ENCODE measurements at regions not wholly inside any gene's neighbourhood (a gene's known extent, or its start where the extent isn't known, plus 50 kb on each side); places are given as distances from the start of the nearest gene placed in this dataset.

GRCh38 chr5:129306725-129307124 lies 153.4 kb upstream of the ADAMTS19 start:
- BruUV-seq (replicated peaks) = no TSS peak
- H3F3A ChIP-seq (ENCODE audit: low read length, unreplicated experiment) = no peaks in the 10 kb centered on the region
- no peak overlapping the region for H2AFZ ChIP-seq (ENCODE audit: low read length)
- H3K4me1 ChIP-seq (ENCODE audit: insufficient read depth, low read length) = no peaks in the 10 kb centered on the region
- H3K27me3 ChIP-seq (ENCODE audit: low read length) = no peaks in the 10 kb centered on the region
- no peaks in the 10 kb centered on the region for H4K20me1 ChIP-seq (ENCODE audit: low read length)
- H3K4me3 ChIP-seq (ENCODE audit: low read length) = no peak overlapping the region
- DNase-seq (no peak), ATAC-seq (no peak)
- no peaks in the 10 kb centered on the region for H3K9me3 ChIP-seq (ENCODE audit: low read length)
- H3K79me2 ChIP-seq (ENCODE audit: low read length) = no peaks in the 10 kb centered on the region
- H3K4me2 ChIP-seq (ENCODE audit: low read length) = no peak overlapping the region
- no peaks in the 10 kb centered on the region for H3K9me2 ChIP-seq (replicated peaks; ENCODE audit: low read length)
- intact Hi-C loops (cut with micrococcal nuclease) = no loop called here
- no peak overlapping the region for H3K27ac ChIP-seq (ENCODE audit: low read length)
- POLR2A ChIA-PET (ENCODE audit: unreplicated experiment) = no interaction called here
- CTCF ChIA-PET = no interaction called here
- no peaks in the 10 kb centered on the region for H3K36me3 ChIP-seq (ENCODE audit: low read depth, low read length)
- no peak overlapping the region for H3K9ac ChIP-seq (ENCODE audit: low read length)
- TF ChIP-seq EZH2 (IDR thresholded peaks at IDR 0.05; ENCODE audit: low read length, unreplicated experiment) (no peak), CTCF (conservative IDR thresholded peaks at IDR 0.05; ENCODE audit: low read depth, low read length) (no peak), EZH2phosphoT487 (IDR thresholded peaks at IDR 0.05; ENCODE audit: borderline replicate concordance, low read length) (no peak)

- H3K4me3 ChIP-seq (ENCODE audit: low read length) = no peak overlapping the region
- intact Hi-C loops (cut with micrococcal nuclease) = no loop called here
- no peaks in the 10 kb centered on the region for H4K20me1 ChIP-seq (ENCODE audit: low read length)
- no peaks in the 10 kb centered on the region for H3K9me2 ChIP-seq (replicated peaks; ENCODE audit: low read length)
- H3K79me2 ChIP-seq (ENCODE audit: low read length) = no peaks in the 10 kb centered on the region
- no peak overlapping the region for H3K27ac ChIP-seq (ENCODE audit: low read length)
- no peaks in the 10 kb centered on the region for H3K4me1 ChIP-seq (ENCODE audit: insufficient read depth, low read length)
- TF ChIP-seq EZH2phosphoT487 (IDR thresholded peaks at IDR 0.05; ENCODE audit: borderline replicate concordance, low read length) (no peak), CTCF (conservative IDR thresholded peaks at IDR 0.05; ENCODE audit: low read depth, low read length) (no peak), EZH2 (IDR thresholded peaks at IDR 0.05; ENCODE audit: low read length, unreplicated experiment) (no peak)
- H3F3A ChIP-seq (ENCODE audit: low read length, unreplicated experiment) = no peaks in the 10 kb centered on the region
- ChIA-PET CTCF (no interaction called here), POLR2A (ENCODE audit: unreplicated experiment) (no interaction called here)
- no peak overlapping the region for H3K4me2 ChIP-seq (ENCODE audit: low read length)
- H2AFZ ChIP-seq (ENCODE audit: low read length) = no peak overlapping the region
- no peak for DNase-seq
- H3K9me3 ChIP-seq (ENCODE audit: low read length) = no peaks in the 10 kb centered on the region
- BruUV-seq (replicated peaks) = no TSS peak
- ATAC-seq = no peak
- no peak overlapping the region for H3K9ac ChIP-seq (ENCODE audit: low read length)
- no peaks in the 10 kb centered on the region for H3K36me3 ChIP-seq (ENCODE audit: low read depth, low read length)
- H3K27me3 ChIP-seq (ENCODE audit: low read length) = no peaks in the 10 kb centered on the region
Measured at GRCh38 chr5:129322968-129323367, 137.1 kb upstream of the ADAMTS19 start.

- Histone ChIP-seq H3K9me2 (replicated peaks; ENCODE audit: low read length) (no peaks in the 10 kb centered on the region), H3K36me3 (ENCODE audit: low read depth, low read length) (no peaks in the 10 kb centered on the region), H2AFZ (ENCODE audit: low read length) (no peak overlapping the region), H3F3A (ENCODE audit: low read length, unreplicated experiment) (no peaks in the 10 kb centered on the region), H3K4me3 (ENCODE audit: low read length) (no peak overlapping the region), H3K79me2 (ENCODE audit: low read length) (no peaks in the 10 kb centered on the region), H3K9ac (ENCODE audit: low read length) (no peak overlapping the region), H4K20me1 (ENCODE audit: low read length) (no peaks in the 10 kb centered on the region), H3K27ac (ENCODE audit: low read length) (no peak overlapping the region), H3K4me2 (ENCODE audit: low read length) (no peak overlapping the region), H3K27me3 (ENCODE audit: low read length) (peaks cover 19% of the 10 kb centered on the region; the same call in 1 of the 2 replicates), H3K4me1 (ENCODE audit: insufficient read depth, low read length) (no peaks in the 10 kb centered on the region), H3K9me3 (ENCODE audit: low read length) (no peaks in the 10 kb centered on the region)
- TF ChIP-seq CTCF (conservative IDR thresholded peaks at IDR 0.05; ENCODE audit: low read depth, low read length) (no peak), EZH2 (IDR thresholded peaks at IDR 0.05; ENCODE audit: low read length, unreplicated experiment) (no peak), EZH2phosphoT487 (IDR thresholded peaks at IDR 0.05; ENCODE audit: borderline replicate concordance, low read length) (no peak)
- no TSS peak for BruUV-seq (replicated peaks)
- POLR2A ChIA-PET (ENCODE audit: unreplicated experiment) = no interaction called here
- CTCF ChIA-PET = no interaction called here
- intact Hi-C loops (cut with micrococcal nuclease) = no loop called here
- DNase-seq (no peak), ATAC-seq (no peak)
Measured at GRCh38 chr5:129341306-129341705, 118.8 kb upstream of the ADAMTS19 start.
